Muscle of arm (tissue), 1 donor: ENCODE measurements at regions not wholly inside any gene's neighbourhood (a gene's known extent, or its start where the extent isn't known, plus 50 kb on each side); places are given as distances from the start of the nearest gene placed in this dataset.
"Not testable (repeated sequence)": the region's sequence is repeated elsewhere in the genome, so short reads cannot be mapped to it uniquely, and the experiment has no call there.

Source experiments
- DNase-seq: peaks from one replicate; pipeline ENCODE4 v3.0.0-alpha.2; 2013

GRCh38 chr7:106376026-106376799, 91.4 kb upstream of the NAMPT start:
- no peak for DNase-seq

DNA sequence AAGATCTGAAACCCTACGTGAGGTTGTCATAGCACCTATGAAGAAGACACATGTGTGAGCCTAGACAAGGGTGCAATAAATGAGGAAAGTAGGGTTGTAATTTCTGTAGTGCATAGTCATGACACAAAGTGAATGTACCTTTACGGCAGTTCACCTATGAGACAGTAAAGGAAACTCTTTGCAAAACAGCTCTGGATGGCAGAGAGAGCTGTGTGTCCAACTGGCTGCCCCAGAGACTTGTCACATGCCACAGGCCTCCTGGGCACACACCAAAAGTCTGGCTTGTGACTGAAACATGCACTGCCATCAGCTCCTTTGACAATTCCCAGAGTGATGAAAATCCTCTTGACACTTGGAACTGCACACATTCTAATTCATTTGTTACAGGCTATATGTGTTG, 90.7 kb upstream of the NAMPT start:
- DNase-seq = no peak

GRCh38 chr7:106374437-106374836, 89.7 kb upstream of the NAMPT start:
- no peak for DNase-seq

- DNase-seq = no peak
Observed at GRCh38 chr7:106372595-106373318, 88.0 kb upstream of the NAMPT start.

- DNase-seq = no peak
Observed at GRCh38 chr7:106372126-106372525, 87.3 kb upstream of the NAMPT start.

- no peak for DNase-seq
Observed at GRCh38 chr7:106371629-106372028, 86.8 kb upstream of the NAMPT start.

- no peak for DNase-seq
Observed at GRCh38 chr7:106370542-106370941, 85.8 kb upstream of the NAMPT start.

DNA sequence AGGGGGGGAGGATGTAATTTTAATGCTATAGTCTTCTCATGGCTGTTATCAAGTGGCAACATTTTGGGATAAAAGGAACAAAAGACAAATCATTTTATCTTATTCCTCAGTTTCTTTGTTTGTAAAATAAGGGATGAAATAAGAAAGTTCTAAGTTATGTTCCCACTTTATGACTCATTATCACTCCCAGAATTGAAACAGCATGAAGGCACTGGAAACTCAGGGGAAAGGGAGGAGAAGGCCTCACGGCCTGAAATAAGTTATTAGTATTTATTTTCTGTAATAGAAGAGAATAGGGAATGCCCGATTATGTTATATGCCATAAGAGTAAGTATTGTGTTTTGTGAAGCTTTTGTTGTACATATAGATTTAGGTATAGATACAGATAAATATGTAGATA, 85.0 kb upstream of the NAMPT start:
- DNase-seq = no peak

- DNase-seq = no peak
Observed at GRCh38 chr7:106369352-106369751, 84.6 kb upstream of the NAMPT start.

GRCh38 chr7:106367664-106368063, 82.9 kb upstream of the NAMPT start:
- no peak for DNase-seq

GRCh38 chr7:106367018-106367420, 82.2 kb upstream of the NAMPT start:
- DNase-seq = no peak

DNA sequence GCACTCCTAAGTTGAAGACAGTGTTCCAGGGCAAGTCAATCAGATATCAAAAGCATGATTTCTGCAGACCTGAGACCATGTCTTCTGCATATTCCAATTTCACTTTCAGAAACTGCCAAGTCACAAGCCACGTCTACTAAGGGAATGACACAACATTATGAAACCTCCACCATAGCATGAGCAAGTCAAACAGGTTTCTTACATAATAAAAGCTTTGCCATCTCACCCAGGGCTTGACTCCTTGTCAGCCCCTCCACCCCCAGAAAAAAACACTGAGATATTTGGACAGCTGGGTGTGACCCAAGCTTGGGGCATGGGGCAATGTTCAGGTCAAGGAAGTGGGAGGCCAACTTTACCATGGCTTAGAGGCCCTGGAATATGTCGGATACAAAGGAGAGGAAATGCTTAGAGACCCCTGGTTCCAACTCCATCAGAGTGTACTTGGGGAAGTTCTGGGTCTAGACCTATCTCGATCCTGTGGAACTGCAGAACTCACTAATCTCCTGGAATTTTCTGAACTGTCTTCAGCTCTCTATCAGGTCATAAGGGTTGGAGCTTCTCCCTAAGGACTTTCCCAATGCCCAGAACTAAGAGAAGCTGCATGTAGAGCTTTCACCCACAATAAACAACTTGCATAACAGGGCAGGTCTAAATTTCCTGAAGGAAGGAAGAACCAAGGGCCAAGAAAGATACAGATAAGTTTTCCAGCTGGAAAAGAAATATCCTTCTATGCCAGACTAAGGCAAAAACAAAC, 80.6 kb upstream of the NAMPT start:
- no peak for DNase-seq

DNA sequence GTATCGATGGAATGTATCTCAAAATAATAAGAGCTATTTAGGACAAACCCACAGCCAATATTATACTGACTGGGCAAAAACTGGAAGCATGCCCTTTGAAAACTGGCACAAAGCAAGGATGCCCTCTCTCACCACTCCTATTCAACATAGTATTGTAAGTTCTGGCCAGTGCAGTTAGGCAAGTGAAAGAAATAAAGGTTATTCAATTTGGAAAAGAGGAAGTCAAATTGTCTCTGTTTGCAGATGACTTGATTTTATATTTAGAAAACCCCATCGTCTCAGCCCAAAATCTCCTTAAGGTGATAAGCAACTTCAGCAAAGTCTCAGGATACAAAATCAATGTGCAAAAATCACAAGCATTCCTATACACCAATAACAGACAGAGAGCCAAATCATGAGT, 77.7 kb upstream of the NAMPT start:
- DNase-seq = not testable (repeated sequence)

DNA sequence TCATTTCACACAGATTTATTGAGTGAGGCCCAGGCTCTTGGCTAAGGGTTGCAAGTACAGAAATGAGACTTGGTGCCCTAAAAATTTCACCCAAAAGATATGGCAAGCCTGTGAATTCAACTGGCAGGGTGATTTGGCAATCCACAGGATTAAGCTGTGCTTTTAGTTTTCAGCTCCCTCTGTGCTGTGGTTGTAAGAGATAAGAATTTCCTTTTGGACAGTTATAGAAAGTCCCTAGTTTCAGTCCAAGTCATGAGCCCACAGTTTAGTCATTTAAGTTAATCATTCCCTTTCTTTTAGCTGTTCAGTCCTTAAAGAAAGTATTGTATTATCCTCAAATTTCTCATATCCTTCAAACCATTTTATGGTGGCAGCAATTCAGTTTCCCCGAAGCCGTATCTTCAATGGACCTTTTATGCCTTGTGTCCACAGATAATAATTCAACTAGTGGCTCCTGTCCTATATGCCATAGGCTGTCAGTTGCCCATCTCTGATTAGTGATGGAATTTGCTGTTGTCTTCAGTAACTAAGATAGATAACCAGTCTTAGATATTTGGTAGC, 73.4 kb upstream of the NAMPT start:
- DNase-seq = no peak

DNA sequence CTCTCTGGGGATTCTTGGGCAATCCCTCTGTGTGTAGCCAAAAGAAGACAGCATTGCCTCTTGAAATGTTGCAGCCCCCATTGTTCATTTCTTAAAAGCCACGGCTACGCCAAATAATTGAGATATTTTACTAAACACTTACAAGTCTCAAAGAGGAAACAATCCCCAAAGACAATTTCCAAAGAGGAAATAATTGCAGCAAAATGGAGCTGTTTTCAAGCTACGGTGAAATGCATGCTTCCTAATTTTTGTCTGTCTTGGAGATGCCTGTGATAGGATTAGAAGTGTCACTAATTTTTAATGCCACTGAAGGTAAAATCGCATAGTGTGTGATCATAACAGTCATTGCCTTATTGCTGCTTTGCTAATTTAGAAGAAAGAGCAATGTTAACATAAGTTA, 72.9 kb upstream of the NAMPT start:
- DNase-seq = no peak

- DNase-seq = no peak
Observed at GRCh38 chr7:106354822-106355221, 70.0 kb upstream of the NAMPT start.

DNA sequence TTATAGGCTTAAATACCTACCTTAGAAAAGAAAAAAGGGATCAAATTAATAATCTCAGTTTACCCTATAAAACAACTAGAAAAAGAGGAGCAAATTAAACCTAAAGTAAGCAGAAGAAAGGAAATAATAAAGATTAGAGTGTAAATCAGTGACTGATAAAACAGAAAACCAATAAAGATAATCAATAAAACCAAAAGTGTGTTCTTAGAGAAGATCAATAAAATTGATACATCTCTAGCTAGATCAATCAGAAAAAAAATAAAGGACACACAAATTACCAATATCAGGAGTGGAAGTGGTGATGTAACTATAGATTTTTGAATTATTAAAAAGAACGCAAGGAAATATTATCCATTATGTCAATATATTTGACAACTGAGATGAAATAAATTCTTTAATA, 69.2 kb upstream of the NAMPT start:
- DNase-seq = no peak

- no peak for DNase-seq
Observed at GRCh38 chr7:106348231-106348630, 63.4 kb upstream of the NAMPT start.

- no peak for DNase-seq
Observed at GRCh38 chr7:106347229-106347833, 62.5 kb upstream of the NAMPT start.

GRCh38 chr7:106346678-106347217, 62.0 kb upstream of the NAMPT start:
- DNase-seq = peak; percentile 7

GRCh38 chr7:106346167-106346677, 61.4 kb upstream of the NAMPT start:
- DNase-seq = no peak
